Ovary (tissue), 7 donors: ENCODE measurements at regions not wholly inside any gene's neighbourhood (a gene's known extent, or its start where the extent isn't known, plus 50 kb on each side); places are given as distances from the start of the nearest gene placed in this dataset.

Source experiments
- DNase-seq, 5 donors: peaks; one replicate each; pipeline ENCODE4 v3.0.0-alpha.2; 2019 to 2020
- H3K27ac ChIP-seq, 2 donors: fragments of 200-600 bp; one replicate each; pipeline versions ENCODE4 v1.5.1 to v1.8.0; 2019 to 2022
- H3K27me3 ChIP-seq: fragments of 200-600 bp; one replicate; pipeline ENCODE4 v1.8.0; 2022
- H3K36me3 ChIP-seq: fragments of 200-600 bp; sonication (generic); one replicate; pipeline ENCODE4 v1.5.1; 2019
- H3K4me1 ChIP-seq: one replicate; pipeline ENCODE4 v1.8.1; 2013; ENCODE audit warnings: mild to moderate bottlenecking, moderate library complexity; ENCODE audit not compliant: insufficient read depth
- H3K4me3 ChIP-seq: fragments of 200-600 bp; sonication (generic); one replicate; pipeline ENCODE4 v1.5.1; 2017
- H3K9me3 ChIP-seq, 2 donors: fragments of 200-600 bp in 1 of 2; sonication (generic) in 1 of 2; one replicate each; pipeline versions ENCODE4 v1.5.1 to v1.8.1; 2013 to 2019; ENCODE audit warnings: mild to moderate bottlenecking in 1 of 2, moderate library complexity in 1 of 2
- EP300 ChIP-seq: sonication (generic); formaldehyde crosslinking; IDR thresholded peaks from one replicate; pipeline ENCODE4 v1.6.1; 2017; ENCODE audit warnings: antibody characterized with exemption
- POLR2A ChIP-seq: fragments of 450-650 bp; IDR thresholded peaks from one replicate; pipeline ENCODE4 v1.6.1; 2017; ENCODE audit warnings: antibody characterized with exemption, mild to moderate bottlenecking, moderate library complexity
- WGBS, 3 donors: extraction: QIAGEN DNeasy Blood & Tissue Kit in 1 of 3; methylation state at CpG; one replicate each; pipeline versions ENCODE4 v1.1.5 to v1.1.7; 2013 to 2017; 5-methylcytosine and 5-hydroxymethylcytosine counted together
- intact Hi-C, 4 donors: fragments of 100-400 bp; cut with DNase I; formaldehyde crosslinking; loops; one replicate each; pipeline versions ENCODE4 v1.11.0 to v1.15.1; 2022 to 2023
- TF ChIP-seq, protein P1 (sequence below), 3 donors: fragments of 450-650 bp in 2 of 3; fragments of 200-600 bp in 1 of 3; IDR thresholded peaks; one replicate each; pipeline versions ENCODE4 v1.5.1 to v1.8.0; 2016 to 2022; ENCODE audit warnings: antibody characterized with exemption in 3 of 3, mild to moderate bottlenecking in 1 of 3
- donor health status: DM: no; HTN: no; CAD: no; lungs with moderate emphysema.
- donor health status: DM: no; HTN: no; CAD: no.
- donor health status: Bipolar disorder and iron deficiency.
- donor health status: DM: no; HTN: no; CAD: no.
- donor health status: DM: yes; HTN: yes; CAD: no.

DNA sequence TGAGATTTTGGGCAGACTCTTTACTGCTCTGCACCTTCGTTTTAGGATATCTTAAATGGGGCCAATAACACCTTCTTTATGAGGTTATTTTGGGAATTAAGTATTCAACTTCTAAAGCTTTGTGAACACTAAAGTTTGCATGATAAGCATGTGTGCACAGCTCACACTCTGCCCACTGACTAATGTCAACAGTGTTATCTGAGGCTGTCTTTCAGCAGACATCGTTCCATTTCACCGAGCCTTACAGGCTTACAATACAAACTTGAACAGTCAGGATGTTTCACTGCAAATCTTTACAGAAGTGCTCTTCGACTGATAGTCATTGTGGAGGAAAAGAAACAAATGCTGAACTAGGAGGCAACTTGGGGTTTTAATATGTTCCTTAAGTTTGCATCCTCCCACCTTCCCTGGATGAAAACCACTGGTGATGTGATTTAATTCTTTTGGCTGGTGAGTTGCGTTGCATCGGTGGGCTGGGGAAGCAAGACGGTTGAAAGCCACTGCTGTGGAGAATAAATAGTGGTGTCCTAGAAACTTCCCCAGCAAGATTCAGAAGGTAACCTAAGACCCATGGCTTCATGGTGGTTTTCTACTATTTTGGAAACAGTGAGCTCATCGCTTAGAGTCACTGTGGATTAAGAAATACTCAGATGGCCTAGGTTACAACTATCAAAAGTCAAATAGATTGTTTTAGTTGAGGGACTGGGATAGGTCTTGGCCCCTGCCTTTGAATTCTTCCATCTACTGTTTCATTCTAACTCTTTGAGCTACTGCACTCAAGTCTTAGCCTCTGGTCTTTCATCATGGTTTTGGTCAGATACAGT is 167.2 kb upstream of the MAP3K7 start:
- no peaks in the 10 kb centered on the region for H3K36me3 ChIP-seq
- WGBS, 3 donors, result 55 to 68% (median 63%) methylated on average over 8 of the region's 8 CpGs
- H3K27ac ChIP-seq, result no peak overlapping the region
- H3K4me1 ChIP-seq, result no peaks in the 10 kb centered on the region
- intact Hi-C loops, result no loop called here
- H3K27me3 ChIP-seq, result no peaks in the 10 kb centered on the region
- DNase-seq, result no peak
- TF ChIP-seq, protein P1, sequence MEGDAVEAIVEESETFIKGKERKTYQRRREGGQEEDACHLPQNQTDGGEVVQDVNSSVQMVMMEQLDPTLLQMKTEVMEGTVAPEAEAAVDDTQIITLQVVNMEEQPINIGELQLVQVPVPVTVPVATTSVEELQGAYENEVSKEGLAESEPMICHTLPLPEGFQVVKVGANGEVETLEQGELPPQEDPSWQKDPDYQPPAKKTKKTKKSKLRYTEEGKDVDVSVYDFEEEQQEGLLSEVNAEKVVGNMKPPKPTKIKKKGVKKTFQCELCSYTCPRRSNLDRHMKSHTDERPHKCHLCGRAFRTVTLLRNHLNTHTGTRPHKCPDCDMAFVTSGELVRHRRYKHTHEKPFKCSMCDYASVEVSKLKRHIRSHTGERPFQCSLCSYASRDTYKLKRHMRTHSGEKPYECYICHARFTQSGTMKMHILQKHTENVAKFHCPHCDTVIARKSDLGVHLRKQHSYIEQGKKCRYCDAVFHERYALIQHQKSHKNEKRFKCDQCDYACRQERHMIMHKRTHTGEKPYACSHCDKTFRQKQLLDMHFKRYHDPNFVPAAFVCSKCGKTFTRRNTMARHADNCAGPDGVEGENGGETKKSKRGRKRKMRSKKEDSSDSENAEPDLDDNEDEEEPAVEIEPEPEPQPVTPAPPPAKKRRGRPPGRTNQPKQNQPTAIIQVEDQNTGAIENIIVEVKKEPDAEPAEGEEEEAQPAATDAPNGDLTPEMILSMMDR (IDR thresholded peaks at IDR 0.05), result no peak
- no peak for TF ChIP-seq EP300
- TF ChIP-seq POLR2A, result no peak
- no peak overlapping the region for H3K4me3 ChIP-seq
- H3K9me3 ChIP-seq, result no peaks in the 10 kb centered on the region

DNA sequence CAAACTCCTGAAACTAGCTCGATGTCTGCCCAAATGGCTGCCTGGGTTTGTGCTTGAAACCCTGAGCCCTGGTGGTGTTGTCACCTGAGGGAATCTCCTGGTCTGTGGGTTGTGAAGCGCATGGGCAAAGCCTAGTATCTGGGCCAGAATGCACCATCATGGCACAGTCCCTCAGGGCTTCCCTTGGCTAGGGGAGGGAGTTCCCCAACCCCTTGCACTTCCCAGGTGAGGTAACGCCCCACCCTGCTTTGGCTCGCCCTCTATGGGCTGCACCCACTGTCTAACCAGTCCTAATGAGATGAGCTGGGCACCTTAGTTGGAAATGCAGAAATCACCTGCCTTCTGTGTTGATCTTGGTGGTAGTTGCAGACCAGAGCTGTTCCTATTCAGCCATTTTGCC is 152.9 kb upstream of the MAP3K7 start:
- H3K27me3 ChIP-seq, result no peaks in the 10 kb centered on the region
- WGBS, 3 donors, result 63 to 66% (median 64%) methylated on average over 4 of the region's 4 CpGs
- H3K27ac ChIP-seq, result no peak overlapping the region
- no peaks in the 10 kb centered on the region for H3K9me3 ChIP-seq
- H3K4me1 ChIP-seq, result no peaks in the 10 kb centered on the region
- no peaks in the 10 kb centered on the region for H3K36me3 ChIP-seq
- DNase-seq, result no peak
- TF ChIP-seq, protein P1 (IDR thresholded peaks at IDR 0.05), result no peak
- TF ChIP-seq EP300 (no peak), POLR2A (no peak)
- H3K4me3 ChIP-seq, result no peak overlapping the region
- intact Hi-C loops, result no loop called here

DNA sequence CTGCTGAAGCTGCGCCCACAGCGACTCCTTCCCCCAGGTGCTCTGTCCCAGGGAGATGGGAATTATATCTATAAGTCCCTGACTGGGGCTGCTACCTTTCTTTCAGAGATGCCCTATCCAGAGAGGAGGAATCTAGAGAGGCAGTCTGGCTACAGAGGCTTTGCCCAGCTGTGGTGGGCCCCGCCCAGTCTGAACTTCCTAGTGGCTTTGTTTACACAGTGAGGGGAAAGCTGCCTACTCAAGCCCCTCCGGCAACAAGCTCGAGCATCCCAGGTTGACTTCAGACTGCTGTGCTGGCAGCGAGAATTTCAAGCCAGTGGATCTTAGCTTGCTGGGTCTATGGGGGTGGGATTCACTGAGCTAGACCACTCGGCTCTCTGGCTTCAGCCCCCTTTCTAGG is 152.5 kb upstream of the MAP3K7 start:
- Histone ChIP-seq H3K4me1 (no peaks in the 10 kb centered on the region), H3K4me3 (no peak overlapping the region), H3K36me3 (no peaks in the 10 kb centered on the region), H3K27me3 (no peaks in the 10 kb centered on the region), H3K9me3 (no peaks in the 10 kb centered on the region), H3K27ac (no peak overlapping the region)
- TF ChIP-seq EP300 (no peak), POLR2A (no peak)
- TF ChIP-seq, protein P1 (IDR thresholded peaks at IDR 0.05), result no peak
- no peak for DNase-seq
- WGBS, 3 donors, result 70 to 72% (median 72%) methylated on average over 7 of the region's 7 CpGs
- intact Hi-C loops, result no loop called here

DNA sequence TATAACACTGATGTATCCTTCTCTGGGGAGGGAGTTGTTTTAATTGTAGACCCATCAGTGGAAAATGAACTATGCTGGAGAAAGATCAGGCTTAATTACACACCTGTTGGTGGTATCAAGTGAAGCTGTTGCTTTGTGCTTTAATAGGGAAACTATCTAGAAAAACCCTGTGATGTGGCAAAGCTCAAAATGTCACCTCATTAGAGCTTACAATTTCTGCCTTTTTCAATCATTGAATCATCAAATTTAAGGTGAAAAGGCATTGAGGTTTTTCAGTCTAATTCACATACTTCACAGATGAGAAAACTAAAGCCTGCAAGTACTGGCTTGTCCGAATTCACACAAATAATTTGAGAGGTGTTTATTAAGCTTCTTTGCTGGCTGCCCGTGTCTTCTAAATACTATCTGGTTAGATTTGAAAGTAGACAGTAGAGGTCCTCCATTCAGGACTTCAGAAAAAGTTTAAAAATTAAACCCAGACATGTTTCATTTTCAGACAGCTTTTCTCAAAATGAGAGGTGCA is 143.3 kb upstream of the MAP3K7 start:
- no peak for TF ChIP-seq EP300
- TF ChIP-seq, protein P1 (IDR thresholded peaks at IDR 0.05), result no peak
- no peak for TF ChIP-seq POLR2A

More for the DNA sequence above, 143.3 kb upstream of the MAP3K7 start:
- Histone ChIP-seq H3K27me3 (no peaks in the 10 kb centered on the region), H3K4me3 (no peak overlapping the region), H3K4me1 (no peaks in the 10 kb centered on the region), H3K9me3 (no peaks in the 10 kb centered on the region), H3K27ac (no peak overlapping the region), H3K36me3 (no peaks in the 10 kb centered on the region)
- 79 to 83% (median 82%) methylated on average over 2 of the region's 2 CpGs for WGBS, 3 donors
- DNase-seq, result no peak
- intact Hi-C loops, result no loop called here
